Mammary epithelial cell (primary cell): ENCODE measurements at regions not wholly inside any gene's neighbourhood (a gene's known extent, or its start where the extent isn't known, plus 50 kb on each side); places are given as distances from the start of the nearest gene placed in this dataset.

ENCODE experiments used
- CTCF ChIP-seq, 2 donors: IDR thresholded peaks in 1 of 2; conservative IDR thresholded peaks in 1 of 2; 2 replicates each; pipeline ENCODE4 v1.5.1; 2011 to 2012; ENCODE audit warnings: inconsistent platforms in 2 of 2, low read length in 2 of 2, mild to moderate bottlenecking in 2 of 2, control low read depth in 1 of 2, low read depth in 1 of 2; ENCODE audit not compliant: insufficient read depth in 1 of 2; ENCODE audit errors: extremely low read depth in 1 of 2
- EZH2 ChIP-seq: IDR thresholded peaks from 2 replicates; pipeline ENCODE4 v1.6.1; 2012; ENCODE audit warnings: low read length, inconsistent platforms, borderline replicate concordance

GRCh38 chr11:32266601-32267000 is 168.7 kb downstream of the WT1 start:
- no peak for TF ChIP-seq CTCF (conservative IDR thresholded peaks at IDR 0.05 in 1 of 2, IDR thresholded peaks at IDR 0.05 in 1 of 2; ENCODE audit: extremely low read depth in 1 of 2, insufficient read depth in 1 of 2, low read depth in 1 of 2, low read length in 2 of 2)
- TF ChIP-seq EZH2, result no peak
